NCI-H2107 treated with DMSO at 0.1 percent for 48 hours (cell line): ENCODE measurements at regions not wholly inside any gene's neighbourhood (a gene's known extent, or its start where the extent isn't known, plus 50 kb on each side); places are given as distances from the start of the nearest gene placed in this dataset.
"Not testable (repeated sequence)": the region's sequence is repeated elsewhere in the genome, so short reads cannot be mapped to it uniquely, and the experiment has no call there.

Experiments used
- DNase-seq: peaks from one replicate; lab custom pipeline; 2025; ENCODE audit not compliant: unreplicated experiment; lab: John Stamatoyannopoulos, UW

GRCh38 chr21:41571938-41572510 lies 64.1 kb upstream of the TMPRSS2 start:
- no peak for DNase-seq

- DNase-seq: no peak
These were observed 62.9 kb upstream of the TMPRSS2 start for GRCh38 chr21:41570791-41571355.

DNA sequence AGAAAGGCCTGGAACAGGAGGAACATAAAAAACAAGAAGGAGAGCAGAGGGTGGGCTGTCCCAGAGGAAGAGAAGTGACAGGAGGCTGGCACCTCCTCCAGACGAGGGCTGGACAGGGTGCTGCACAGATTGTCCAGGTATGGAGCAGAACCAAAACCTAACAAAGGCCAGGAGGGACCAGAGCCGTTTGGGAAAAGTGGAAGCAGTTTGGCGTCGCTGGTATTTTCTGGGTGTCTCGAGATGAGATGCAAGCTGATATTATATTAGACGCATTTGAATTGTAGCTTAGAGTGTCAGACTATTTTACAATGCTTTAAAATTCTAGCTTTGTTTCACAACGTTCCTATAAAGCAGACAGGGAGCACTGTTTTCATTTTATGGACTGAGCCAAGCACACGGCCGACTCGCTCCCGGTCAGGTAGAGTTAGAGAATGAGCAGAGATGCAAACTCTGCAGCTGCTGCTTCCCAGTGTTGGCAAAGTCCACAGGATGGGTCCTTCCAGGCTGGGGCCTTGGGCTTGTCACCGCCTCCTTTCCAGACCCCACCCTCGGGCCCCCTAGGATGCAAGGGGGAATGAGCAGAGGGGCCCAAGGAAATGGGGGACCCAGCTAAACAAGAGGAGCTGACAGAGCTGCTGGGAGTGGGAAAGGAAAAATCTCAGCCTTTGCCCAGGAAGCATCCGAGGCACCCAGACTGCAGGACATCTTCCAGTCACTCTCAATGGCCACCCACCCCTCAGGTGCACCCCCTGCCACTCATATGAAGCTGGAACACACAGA lies 60.8 kb upstream of the TMPRSS2 start:
- no peak for DNase-seq

- DNase-seq: no peak
These were observed 60.0 kb upstream of the TMPRSS2 start for GRCh38 chr21:41567901-41568510.

- not testable (repeated sequence) for DNase-seq
These were observed 59.3 kb upstream of the TMPRSS2 start for GRCh38 chr21:41567237-41567636.

- no peak for DNase-seq
These were observed 58.6 kb upstream of the TMPRSS2 start for GRCh38 chr21:41566500-41567014.

- DNase-seq: no peak
These were observed 57.6 kb upstream of the TMPRSS2 start for GRCh38 chr21:41565550-41565949.

DNA sequence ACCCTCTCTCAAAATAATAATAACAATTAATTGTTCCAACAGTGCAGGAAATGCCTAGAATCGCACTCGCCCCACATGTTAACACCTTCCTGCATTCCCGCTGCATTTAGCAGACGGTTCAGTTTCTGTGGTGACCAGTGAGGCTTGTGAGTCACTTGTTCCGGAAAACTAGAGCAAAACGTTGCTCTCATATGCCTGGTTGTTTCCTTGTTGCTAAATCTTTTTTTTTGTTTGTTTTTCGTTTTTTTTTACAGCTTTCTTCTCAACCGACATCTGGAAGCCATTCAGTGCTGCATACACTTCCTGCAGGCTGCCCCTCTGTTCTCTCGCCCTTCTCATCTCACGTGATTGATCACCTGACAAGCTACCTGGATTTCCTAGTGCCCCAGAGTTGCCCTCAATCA lies 56.9 kb upstream of the TMPRSS2 start:
- DNase-seq: no peak

DNA sequence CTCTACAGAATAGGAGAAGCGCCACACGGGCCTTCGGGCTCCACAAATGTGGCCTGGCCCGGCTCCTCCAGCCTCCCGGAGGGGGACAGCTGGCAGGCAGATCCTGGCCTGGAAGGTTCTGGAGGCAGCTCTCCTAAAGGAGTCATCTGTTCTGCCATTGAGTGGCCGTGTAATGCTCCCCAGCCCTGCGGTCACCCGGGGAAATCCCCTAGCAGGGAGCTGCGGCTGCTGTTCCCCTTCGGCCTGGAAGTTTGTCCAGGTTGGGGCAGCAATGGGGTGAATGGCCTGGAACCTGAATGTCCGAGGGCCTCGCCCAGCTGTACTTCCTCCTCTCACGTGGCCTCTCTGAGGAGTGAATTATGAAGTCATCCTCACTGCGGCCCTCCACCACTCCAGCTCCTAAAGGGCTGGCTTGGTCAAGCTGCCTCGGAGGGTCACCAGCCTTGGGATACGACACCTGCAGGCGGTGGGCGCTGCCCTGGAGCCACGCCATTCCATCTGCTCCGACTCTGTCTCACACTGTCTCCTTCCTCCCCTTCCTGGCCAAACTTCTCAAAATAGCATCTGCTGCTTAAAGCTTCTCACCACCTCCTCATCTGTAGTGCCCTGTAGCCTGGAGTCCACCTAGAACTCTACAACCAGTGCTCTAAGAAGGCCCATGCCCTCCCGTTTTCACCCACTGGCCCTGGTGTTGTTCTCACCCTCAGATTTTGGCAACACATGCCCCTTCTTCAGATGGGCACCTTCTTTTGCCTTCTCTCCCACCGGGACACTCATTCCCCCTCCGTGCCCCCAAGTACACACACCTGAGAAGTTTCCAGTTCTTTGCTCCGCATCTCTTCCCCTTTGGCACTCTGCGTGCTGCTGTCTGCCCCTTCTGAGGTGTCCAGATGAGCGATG lies 54.4 kb upstream of the TMPRSS2 start:
- DNase-seq: no peak

DNA sequence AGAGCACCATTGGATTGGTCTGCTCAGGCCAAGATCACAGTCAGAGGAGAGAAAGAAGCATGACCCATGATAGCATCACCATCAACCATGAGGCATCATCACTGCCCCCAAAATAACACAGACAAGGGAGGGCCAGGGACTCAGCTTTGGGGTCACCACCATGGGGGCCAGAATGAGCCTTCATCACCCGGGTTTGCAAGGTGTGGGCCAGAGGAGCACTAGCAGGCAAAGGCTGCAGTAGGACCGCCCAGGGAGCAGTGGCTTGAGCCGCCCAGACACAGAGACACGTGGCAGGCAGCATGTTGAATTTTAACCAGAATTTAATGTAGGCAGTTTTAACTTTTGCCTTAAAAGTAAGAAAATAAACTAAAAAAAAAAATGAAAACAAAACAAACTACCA lies 53.7 kb upstream of the TMPRSS2 start:
- no peak for DNase-seq

DNA sequence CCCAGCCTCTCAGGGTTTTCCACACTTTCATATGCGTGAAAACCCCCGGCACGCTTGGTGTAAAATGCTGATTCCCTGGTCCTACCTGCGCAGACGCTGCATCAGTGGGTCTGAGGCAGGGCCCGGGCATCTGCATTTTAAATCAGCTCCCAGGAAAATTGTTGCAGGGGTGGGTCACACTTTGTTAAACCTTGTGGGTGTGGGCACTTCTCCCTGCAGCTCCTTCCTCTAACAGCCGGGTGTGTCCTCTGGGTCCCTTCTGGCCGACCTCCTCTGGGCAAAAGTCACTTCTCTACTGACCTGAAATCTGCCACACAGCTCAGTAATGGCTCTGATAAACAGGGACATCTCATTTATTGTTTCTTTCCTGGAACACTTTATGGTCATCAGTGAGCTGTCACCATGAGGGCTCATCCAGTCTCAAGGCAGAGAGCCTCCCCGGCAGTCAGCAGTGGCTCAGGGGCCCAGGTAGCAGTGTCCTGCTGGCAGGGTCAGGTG lies 52.8 kb upstream of the TMPRSS2 start:
- DNase-seq: no peak

DNA sequence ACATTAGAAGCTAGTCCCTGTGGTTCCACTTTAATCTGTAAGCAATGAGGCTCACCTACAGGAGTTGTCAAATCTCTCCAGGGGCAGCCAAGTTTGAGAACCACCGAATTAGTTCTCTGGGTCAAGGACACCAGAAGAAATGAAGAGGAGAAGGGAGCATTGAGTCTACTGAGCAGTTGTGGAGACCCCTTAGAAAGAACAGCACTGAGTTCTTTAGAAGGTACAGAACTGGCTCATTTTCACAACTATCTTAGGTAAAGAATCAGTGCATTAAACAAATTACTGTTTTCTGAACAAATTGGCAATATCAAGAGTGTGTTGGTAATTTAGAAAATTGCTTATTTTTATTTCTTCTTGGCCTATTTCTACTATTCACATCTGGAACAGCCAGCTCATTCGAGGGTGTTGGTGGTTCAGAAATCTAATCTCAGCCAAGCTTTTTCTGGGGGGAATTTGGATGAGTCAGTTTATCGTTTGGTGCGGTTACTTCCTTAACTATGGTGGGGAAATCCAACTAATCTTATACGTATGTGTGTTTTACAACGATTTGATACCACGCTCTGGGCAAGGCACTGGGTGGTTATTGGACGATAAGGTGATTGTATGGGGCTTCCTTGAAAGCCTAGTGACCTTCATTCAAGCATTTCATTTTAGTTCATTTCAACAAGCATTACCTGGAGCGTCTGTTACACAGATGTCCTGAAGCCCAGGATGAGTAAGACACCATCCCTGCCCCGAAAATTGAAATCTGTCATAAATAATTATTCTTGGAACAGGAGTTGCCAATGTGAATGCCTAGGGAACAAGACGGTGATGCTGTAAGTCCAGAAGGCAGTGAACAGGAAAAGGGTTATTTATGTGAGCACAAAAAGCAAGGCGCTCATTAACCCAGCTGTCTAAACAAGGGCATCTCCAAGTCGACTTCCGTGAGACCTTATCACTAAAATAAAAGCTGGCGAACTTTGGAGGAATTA lies 52.0 kb upstream of the TMPRSS2 start:
- DNase-seq: no peak

DNA sequence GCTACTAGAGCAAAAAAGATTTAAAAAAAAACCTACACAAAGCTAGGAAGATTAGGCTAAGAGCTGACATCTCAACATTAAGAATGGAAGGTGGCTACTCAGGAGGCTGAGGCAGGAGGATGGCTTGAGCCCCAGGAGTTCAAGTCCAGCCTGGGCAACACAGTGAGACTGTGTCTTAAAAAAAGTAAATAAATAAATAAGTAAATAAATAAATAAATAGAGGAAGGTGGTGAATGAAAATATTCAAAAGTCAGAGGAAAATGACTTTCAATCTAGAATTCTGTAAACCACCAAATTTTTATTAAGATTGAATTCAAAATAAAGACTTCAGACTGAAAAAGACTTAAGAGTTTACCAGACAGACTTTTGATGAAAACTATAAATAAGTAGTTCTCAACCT lies 50.9 kb upstream of the TMPRSS2 start:
- no peak for DNase-seq

DNA sequence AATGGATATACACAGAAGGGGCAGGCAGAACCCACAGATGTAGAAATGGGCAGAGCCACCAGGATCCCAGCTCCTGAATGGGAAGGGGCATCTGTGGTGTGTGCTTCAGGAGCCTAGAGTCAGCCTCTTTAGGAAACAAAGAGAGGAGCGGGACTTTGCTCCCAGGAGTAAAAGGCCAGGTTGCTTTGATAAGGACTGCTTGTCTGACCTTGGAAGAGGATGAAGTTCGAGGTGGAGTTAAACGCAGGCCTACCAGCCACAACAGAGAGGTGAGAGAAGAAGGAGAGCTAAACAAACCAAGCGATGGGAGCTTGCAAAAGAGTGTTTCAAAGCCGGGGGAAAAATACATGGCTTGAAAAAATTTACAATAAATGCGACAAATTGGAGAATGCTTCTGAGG lies 49.9 kb upstream of the TMPRSS2 start:
- DNase-seq: no peak
